GM18502 (cell line): ENCODE measurements at regions not wholly inside any gene's neighbourhood (a gene's known extent, or its start where the extent isn't known, plus 50 kb on each side); places are given as distances from the start of the nearest gene placed in this dataset.

Experiments
- ATAC-seq: cut with Tn5 transposase; IDR thresholded peaks from one replicate; pipeline ENCODE4 v1.9.1; 2021; ENCODE audit warnings: mild to moderate bottlenecking; ENCODE audit not compliant: unreplicated experiment, poor library complexity

GRCh38 chr1:175866776-175867175 is 123.4 kb upstream of the TNR start:
- no peak for ATAC-seq

- ATAC-seq, result no peak
These were observed 121.8 kb upstream of the TNR start for GRCh38 chr1:175865041-175865766.

DNA sequence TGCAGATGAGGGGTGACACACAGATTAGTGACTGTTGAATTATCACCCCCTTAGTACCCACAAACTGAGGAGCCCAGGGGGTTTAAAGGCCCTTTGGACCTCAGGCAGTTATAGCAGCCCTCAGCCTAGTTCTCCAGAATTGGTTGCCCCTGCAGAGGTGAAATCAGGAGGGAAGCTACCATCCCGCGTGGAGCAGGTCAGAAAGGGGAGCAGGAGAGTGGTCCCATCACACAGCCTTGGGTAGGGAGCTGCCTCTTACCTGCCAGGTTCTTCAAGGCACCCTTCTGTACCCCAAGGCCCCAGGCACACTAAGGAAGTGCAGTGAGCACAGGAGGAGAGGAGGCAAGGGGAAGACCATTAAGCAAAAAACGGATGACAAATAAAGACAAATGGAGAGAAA is 121.2 kb upstream of the TNR start:
- ATAC-seq, result no peak

DNA sequence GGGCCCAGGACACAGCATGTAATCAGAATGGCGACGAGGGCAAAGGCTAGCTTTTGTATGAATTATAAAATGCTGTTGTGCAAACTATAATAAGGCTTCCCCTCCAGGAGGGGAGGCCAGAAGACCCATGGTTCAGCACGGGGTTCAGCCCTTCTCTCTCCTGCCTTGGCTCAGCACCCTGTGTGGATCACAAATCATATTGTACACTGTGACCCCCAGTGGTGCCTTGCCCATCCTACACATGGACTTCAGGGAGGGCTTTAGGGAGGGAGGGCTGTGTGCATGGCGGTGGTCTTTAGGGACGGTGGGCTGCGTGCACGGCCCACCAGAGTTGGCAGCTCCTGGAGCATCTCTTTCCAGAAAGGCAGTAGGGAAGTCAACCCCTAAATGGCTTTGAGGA is 120.8 kb upstream of the TNR start:
- ATAC-seq, result no peak

DNA sequence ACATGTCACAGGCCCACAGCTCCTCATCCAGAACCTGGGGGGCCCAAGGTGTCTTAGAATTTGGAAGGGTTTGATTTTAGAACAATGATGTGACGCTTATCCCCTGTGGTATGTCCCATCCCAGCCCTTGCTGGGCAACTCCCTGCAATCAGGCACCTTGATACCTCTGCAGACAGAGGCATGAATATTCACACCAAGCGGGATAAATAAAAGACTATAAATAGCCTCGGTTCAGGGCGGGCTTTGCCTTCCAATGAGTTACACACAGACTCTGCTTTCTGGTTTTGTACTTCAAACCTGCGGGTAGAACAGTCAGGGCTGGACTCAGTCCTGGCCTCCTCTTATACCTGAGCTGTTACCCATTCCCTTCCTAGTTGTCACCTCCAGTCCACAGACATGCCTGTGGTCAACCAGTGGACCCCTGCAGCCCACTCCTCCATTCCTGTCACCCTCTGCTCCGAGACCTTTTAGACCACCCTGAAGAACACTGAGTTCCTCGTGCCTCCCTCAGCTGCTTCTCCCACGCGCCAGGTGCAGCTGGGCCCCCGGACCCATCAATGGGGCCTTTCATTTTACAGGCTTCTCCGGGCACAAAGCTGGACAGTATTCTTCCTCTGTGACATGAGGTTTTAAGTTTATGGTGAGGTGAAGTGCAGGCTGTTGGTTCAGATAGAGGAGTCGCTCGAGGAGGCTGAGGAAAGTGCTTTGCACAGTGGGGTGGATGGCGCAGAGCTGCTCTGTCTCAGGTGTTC is 120.1 kb upstream of the TNR start:
- ATAC-seq, result no peak

DNA sequence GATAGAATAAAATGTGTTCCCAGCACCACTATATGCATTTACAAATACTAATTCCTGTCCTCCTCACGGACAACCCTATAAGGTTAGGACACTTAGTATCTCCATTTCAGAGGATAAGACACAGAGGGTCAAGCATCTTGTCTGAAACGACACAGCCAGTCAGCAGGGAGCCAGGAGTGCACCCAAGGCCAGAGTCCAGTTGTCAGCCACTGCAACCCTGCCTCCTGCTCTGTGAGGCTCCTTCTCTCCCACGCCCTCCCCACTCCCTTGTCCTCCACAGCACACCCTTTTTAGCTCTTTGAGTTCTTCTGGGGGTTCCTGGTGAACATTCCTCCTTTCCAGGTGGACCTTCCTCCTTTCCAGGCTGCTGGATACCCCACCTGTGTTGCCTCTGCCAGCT is 119.0 kb upstream of the TNR start:
- ATAC-seq, result no peak

GRCh38 chr1:175861626-175862367 is 118.4 kb upstream of the TNR start:
- ATAC-seq, result no peak

DNA sequence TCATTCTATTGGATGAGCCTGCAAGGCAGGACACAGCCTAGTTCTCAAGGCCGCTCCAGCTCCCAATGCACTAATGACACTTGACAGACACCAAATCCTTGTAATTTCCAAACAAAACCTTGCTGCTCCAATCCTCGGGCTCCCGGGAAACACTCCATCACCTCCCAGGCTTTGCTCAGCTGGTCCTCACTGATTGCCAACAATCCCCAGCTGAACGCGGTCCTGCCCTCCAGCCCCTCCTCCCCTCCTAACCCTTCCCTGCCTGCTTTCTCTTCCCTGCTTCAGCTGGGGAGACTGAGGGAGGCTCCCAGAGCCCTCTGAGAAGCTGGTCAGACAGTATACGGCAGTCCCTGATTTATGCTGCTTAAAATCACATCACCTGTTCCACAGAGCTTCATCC is 114.4 kb upstream of the TNR start:
- no peak for ATAC-seq

- ATAC-seq, result no peak
These were observed 110.3 kb upstream of the TNR start for GRCh38 chr1:175853681-175854080.

DNA sequence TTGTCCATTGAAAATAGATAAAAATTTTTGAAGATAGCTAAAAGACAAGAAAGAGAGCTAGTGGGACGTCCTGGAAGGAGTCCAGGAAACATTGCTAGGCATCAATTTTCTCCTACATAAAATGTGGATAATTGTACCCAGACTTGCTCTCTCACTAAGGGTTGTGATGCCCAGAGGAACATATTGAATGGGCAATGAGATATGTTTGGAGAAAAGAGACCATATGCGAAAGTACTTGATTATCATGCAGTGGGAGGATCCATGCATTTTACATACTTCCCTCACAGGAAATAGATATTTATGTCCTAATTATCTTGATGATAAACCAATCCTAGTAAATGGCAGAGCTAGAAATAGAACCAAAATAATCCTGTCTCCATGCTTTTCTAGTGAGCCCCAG is 108.4 kb upstream of the TNR start:
- no peak for ATAC-seq

GRCh38 chr1:175848329-175848728 is 104.9 kb upstream of the TNR start:
- ATAC-seq, result no peak

GRCh38 chr1:175845985-175846384 is 102.6 kb upstream of the TNR start:
- ATAC-seq, result no peak

DNA sequence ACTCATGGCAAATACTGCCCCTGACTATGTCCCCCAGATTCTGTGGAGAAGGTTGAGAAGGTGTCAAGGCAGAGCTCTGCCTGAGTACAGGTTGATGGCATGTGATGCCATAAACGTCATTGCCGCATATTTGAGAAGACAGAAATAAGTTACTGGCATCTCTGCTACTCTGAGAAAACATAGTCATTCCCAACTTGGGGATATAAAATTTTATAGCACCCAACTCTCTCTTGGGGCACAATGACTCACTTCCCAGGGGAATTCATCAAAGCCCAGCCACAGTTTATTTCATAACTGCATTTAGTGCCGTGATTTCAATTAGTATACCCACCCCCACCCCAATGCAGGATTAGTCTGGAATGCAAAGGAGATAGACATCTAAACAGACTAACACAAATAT is 101.9 kb upstream of the TNR start:
- ATAC-seq, result no peak

- no peak for ATAC-seq
These were observed 101.5 kb upstream of the TNR start for GRCh38 chr1:175844877-175845276.

- ATAC-seq, result no peak
These were observed 99.2 kb upstream of the TNR start for GRCh38 chr1:175842550-175842949.

GRCh38 chr1:175841738-175842187 is 98.4 kb upstream of the TNR start:
- ATAC-seq, result no peak

- no peak for ATAC-seq
These were observed 97.4 kb upstream of the TNR start for GRCh38 chr1:175840787-175841186.

GRCh38 chr1:175839779-175840669 is 96.6 kb upstream of the TNR start:
- ATAC-seq, result no peak

- no peak for ATAC-seq
These were observed 91.2 kb upstream of the TNR start for GRCh38 chr1:175834597-175834996.

DNA sequence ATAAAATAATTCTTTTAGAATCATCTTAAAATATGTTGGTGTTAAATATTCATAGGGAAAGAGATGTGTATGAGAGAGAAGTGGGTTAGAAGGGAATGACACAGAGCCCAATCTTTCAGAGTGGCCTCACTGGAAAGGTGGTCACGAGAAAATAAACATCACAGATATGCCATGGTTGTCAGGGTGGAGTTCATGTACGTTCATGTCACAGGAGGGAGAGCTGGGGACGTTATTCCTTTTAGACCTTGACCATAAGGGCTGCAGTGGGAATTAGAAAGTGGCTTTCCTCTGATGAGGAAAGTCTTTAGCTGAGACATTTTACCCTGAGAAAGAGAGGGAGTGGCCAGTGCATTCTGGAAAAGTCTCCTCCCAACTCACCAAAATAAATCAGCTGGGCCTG is 90.6 kb upstream of the TNR start:
- ATAC-seq, result no peak
